ACHN (cell line): ENCODE measurements at regions not wholly inside any gene's neighbourhood (a gene's known extent, or its start where the extent isn't known, plus 50 kb on each side); places are given as distances from the start of the nearest gene placed in this dataset.

Experiments
- DNase-seq: peaks from one replicate; pipeline ENCODE4 v3.0.0-alpha.2; 2015
- in situ Hi-C: cut with HindIII; loops from 2 replicates; pipeline ENCODE4 v1.10.0; 2017; ENCODE audit warnings: low sequenced_read_pairs, low pct_ligation_motif_present, low pct_unique_long_range_greater_than_20kb

GRCh38 chr2:41871080-41871479 lies 176.7 kb upstream of the PKDCC start:
- DNase-seq = no peak
- in situ Hi-C loops = loop anchor here (25.0 kb wide), 1 partner anchor 216 kb away; no protein-coding TSS in a partner anchor

- in situ Hi-C loops = loop anchor here (25.0 kb wide), 1 partner anchor 215 kb away; no protein-coding TSS in a partner anchor
- DNase-seq = no peak
Observed at GRCh38 chr2:41872646-41873045, 175.2 kb upstream of the PKDCC start.

- DNase-seq = no peak
- in situ Hi-C loops = loop anchor here (25.0 kb wide), 1 partner anchor 214 kb away; no protein-coding TSS in a partner anchor
Observed at GRCh38 chr2:41873102-41874031, 174.5 kb upstream of the PKDCC start.

DNA sequence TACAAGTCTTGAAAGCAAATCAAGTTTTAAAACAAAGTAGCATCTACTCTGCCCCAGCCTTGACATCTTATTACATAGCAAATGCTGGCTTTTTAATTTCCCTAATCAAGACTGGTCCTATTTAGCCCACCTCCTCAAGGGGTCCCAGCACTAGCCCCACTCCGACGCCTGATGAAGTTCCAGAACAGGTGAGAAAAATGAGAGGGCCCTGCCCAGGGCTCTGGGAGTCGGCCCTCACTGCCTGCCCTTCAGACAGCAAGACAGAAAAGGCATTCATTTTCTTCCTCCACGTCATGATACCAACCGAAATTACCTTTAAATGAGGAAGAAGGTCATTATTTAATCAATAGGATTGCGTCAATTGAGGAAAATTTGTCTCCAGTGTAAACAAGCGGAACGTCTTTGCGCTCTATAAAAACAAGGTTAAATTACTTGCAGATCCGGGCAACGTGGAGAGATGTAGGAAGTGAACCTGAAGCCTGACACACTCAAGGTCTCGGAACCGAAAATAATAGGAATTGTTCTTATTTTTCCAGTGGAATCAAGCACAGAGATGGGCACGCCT lies 170.6 kb upstream of the PKDCC start:
- in situ Hi-C loops = no loop called here

DNA sequence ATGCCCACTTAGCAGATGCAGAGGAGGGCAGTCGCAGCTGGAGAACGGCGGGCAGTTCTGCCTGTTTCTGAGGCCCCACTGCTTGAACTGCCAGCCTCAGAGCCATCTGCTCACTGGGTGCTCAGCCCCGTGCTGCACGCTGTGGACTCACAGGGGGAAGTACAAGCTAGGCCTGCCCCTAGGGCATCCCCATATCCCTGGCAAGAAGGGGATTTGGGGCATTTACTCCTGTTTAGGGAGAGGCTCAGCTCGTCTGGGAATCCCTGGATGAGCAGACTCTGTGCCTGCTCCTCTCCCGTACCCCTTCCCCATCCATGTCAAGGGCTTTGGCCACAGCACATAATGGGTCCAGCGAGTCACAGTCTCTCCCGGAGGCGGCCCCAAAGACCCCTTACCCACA lies 169.8 kb upstream of the PKDCC start:
- in situ Hi-C loops = no loop called here
- no peak for DNase-seq

More for the DNA sequence above, 170.6 kb upstream of the PKDCC start:
- DNase-seq = no peak

DNA sequence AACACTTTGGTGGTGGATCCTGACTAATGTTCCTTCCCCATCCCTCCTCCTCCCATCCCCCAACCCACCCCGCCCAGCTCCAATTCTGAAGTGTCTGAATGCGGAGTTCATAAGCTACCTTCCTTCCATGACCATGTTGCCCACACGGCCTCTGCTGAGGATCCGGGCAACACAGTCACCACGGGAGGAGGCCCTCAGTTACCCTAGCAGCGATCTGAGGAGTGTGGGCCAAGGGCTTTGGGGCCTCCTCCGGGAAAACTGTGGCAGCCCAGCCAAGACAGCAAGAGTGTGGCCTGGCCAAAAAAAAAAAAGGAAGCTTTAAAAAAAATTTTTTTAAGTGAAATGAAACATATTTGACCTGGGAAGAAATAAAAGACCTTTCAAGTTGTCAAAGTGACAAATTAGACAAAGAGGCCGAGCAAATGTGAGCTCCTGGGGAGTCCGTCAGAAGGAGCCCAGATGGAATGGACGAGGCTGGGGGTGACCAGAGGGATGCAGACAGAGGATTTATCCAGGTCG lies 169.0 kb upstream of the PKDCC start:
- in situ Hi-C loops = no loop called here

GRCh38 chr2:41879235-41879916 lies 168.4 kb upstream of the PKDCC start:
- DNase-seq = no peak
- in situ Hi-C loops = no loop called here

More for the DNA sequence above, 169.0 kb upstream of the PKDCC start:
- no peak for DNase-seq

DNA sequence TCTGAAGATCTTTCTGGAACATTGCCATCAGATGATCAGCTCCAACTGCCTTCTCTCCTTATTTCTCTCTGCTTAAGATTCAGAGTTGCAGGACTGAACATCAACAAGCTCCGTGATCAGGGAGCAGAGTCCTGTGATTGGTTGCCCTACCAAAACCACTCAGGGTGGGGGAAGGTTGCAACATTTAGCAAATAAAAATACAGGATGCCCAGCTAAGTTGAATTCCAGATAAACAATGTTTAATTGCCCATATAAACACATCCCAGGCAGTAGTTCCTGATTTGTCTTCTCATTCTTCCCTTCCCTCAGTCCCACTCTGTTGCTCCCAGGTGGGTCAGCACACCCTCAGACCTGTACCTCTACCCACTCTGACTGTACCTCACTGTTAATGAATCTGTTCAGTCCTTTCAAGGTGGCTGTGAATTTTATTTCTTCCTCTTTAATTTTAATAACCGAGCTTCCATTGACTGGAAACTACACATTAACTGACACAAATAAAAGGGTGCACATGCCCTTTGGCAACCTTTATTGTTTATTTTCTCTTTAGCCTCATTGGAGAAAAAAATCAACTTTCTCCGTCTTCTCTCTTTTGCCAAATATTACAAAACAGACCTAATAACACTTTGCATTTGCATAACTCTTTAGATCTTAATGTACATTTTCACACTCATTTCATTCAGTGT lies 167.1 kb upstream of the PKDCC start:
- DNase-seq = no peak
- in situ Hi-C loops = no loop called here

DNA sequence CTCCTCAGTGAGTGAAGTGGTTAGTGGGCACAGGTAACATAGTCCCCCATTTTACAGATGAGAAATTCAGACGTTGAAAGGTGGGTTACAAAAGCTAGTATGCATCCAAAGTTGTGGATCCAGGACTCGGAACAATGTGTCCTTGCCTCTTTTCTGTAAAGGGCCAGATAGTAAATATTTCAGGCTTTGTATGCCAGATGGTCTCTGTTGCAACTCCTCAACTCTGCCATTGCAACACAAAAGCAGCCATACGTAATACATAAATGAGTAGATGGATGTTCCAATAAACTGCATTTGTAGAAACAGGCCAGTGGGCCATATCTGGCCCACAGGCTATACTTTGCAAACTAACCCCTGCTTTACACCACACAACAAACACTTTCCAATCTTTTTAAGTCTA lies 166.6 kb upstream of the PKDCC start:
- in situ Hi-C loops = no loop called here
- DNase-seq = no peak

DNA sequence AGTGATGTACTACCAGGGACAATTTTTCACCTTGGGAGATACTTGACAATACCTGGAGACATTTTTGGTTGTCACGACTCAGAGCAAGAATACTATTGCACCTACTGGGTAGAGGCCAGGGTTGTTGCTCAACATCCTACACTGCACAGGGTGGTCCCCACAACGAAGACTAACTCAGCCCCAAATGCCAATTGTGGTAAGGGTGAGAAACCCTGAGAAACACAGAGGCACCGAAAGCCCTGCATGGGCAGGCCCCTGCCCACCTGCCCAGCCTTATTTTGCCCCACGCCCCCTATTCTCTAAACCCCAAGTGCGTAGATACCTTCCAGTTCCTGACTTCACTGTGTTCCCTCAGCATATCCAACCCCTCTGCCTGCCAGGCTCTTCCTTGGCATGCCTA lies 163.1 kb upstream of the PKDCC start:
- in situ Hi-C loops = no loop called here

DNA sequence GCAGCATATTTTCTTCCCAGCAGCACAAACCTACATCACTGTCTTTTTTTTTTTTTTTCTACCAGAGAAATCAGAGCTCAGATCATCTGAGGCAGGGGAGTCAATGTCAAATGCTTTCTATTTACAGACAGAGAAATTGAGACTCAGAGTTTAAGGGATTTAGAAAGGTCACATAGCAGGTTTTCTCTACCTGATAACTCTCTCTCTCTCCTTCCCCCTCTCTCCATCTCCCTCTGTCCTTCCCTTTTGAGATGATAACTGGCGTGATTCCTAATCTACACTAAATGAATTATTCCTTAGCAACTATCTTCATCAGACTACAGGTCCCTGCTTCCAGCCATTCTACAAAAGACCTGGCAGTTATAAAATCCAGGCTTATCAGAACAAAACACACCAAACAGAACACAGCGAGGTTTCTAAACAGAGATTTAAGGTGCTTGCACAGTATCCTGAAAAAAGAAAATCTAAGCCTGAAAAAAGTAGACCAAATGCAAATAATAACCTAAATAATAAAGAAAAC lies 161.6 kb upstream of the PKDCC start:
- DNase-seq = no peak
- in situ Hi-C loops = no loop called here

More for the DNA sequence above, 163.1 kb upstream of the PKDCC start:
- DNase-seq = no peak

GRCh38 chr2:41886757-41887156 lies 161.1 kb upstream of the PKDCC start:
- in situ Hi-C loops = no loop called here
- DNase-seq = peak; percentile 8

- in situ Hi-C loops = no loop called here
- no peak for DNase-seq
Observed at GRCh38 chr2:41890341-41890740, 157.5 kb upstream of the PKDCC start.

- no peak for DNase-seq
- in situ Hi-C loops = no loop called here
Observed at GRCh38 chr2:41892476-41892875, 155.3 kb upstream of the PKDCC start.

GRCh38 chr2:41894563-41895333 lies 153.1 kb upstream of the PKDCC start:
- DNase-seq = no peak
- in situ Hi-C loops = no loop called here

DNA sequence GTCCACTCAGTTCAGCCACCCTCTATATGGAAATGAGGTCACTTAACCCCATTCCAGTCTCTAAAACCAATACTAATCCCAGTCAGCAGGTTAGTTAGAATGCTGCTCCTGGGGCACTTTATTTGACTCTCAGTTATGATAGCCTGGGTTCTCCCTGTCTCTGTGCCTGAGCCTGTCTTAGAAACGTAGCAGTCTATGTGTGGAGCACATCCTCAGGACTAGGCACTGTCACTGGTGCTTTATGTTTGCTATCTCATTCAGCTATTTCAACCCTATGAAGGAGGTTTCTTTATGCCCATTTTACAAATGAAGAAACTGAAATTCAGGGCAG lies 152.5 kb upstream of the PKDCC start:
- no peak for DNase-seq
- in situ Hi-C loops = no loop called here

DNA sequence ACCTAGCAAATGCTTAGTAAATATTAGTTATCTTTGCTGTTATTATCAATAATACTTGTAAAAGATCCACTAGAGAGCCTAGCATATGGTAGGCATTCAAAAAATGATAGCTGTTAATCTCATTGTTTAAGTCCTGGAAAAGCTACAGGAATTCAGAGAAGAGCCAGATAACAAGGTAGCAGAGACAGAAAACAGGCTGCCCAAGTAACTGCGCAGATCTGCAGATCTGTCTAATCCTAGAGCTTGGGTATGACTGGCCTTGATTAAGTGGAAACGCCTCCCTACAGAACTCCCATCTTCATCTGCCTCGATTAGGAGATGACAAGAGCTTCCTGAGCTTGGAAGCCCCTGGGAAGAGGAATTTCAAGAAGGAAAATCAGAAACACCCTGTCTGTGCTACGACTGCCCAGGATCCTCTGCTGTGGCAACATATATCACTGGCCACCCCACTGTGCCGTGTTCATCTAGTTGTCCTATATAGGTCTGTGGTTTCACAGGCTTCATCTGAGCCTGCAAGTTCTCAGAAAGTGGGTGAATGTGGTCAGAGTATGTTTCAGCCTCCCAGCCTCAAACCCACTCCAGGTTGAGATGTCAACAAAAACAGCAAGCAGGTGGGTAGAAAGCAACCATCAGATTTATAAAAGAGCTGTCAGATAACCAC lies 151.5 kb upstream of the PKDCC start:
- no peak for DNase-seq
- in situ Hi-C loops = no loop called here
